Cerebellar cortex (tissue), 1 donor: ENCODE measurements at regions not wholly inside any gene's neighbourhood (a gene's known extent, or its start where the extent isn't known, plus 50 kb on each side); places are given as distances from the start of the nearest gene placed in this dataset.
"Not testable (repeated sequence)": the region's sequence is repeated elsewhere in the genome, so short reads cannot be mapped to it uniquely, and the experiment has no call there.

Experiments used
- DNase-seq: peaks from one replicate; pipeline ENCODE4 v3.0.0-alpha.2; 2015; ENCODE audit warnings: low spot score

DNA sequence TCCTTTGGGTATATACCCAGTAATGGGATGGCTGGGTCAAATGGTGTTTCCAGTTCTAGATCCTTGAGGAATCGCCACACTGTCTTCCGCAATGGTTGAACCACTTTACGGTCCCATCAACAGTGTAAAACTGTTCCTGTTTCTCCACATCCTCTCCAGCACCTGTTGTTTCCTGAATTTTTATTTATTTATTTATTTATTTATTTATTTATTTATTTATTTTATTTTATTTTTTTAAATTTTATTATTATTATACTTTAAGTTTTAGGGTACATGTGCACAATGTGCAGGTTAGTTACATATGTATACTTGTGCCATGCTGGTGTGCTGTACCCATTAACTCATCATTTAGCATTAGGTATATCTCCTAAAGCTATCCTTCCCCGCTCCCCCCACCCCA is 456.0 kb downstream of the SEMA3D start:
- DNase-seq, result not testable (repeated sequence)

DNA sequence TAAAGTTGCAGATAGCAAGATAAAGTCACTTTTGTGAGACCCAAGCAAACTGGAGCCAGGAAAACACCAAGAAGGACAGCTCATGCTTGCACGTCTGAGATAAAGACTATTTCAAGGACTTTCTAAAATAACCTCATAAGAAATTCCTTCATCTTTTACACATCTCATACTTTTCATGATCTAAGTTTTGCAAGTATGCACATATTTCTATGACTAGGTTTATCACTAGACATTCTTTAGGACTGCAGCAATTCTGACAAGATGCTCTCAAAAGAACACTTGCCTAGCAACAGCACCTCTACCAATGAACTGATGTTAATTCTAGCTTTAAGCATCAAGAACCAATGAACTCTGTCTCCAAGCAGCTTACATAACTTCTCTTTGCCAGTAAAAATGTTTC is 457.6 kb downstream of the SEMA3D start:
- DNase-seq, result no peak

DNA sequence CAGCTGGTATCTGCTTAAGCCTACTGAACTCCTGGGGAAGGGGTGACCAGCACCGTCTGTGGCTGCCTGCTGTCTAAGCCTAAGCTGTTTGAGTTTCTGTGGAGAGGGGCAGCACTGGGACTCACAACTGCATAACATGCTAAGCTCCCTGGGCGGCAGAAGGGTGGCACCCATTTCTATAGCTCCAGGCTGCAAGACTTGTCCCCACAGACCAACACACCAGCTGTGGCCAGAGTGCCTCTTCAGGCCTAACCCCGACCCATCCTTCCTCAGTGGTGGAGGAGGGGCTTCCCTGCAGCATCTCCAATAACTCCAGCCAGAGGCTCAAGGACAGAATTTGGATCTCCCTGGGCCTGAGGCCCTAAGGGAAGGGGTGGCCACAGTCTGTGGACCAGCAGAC is 464.1 kb downstream of the SEMA3D start:
- no peak for DNase-seq

DNA sequence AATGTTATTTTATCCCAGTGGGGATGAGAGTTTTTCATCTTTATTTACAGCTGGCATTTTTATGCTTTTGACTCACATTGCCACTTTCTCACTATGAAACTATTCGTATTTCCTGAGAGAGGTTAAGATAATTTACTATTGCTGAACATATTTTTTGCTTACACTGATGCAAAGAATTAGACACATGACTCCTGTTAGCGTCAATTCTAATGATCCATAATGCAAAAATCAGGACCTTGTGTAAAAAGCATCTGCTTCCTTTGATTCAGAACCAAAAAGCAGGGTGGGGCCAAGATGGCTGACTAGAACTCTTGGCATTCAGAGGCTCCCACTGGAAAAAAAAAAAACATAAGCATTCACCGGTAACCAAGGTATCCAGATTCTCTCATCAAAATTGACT is 464.8 kb downstream of the SEMA3D start:
- no peak for DNase-seq

DNA sequence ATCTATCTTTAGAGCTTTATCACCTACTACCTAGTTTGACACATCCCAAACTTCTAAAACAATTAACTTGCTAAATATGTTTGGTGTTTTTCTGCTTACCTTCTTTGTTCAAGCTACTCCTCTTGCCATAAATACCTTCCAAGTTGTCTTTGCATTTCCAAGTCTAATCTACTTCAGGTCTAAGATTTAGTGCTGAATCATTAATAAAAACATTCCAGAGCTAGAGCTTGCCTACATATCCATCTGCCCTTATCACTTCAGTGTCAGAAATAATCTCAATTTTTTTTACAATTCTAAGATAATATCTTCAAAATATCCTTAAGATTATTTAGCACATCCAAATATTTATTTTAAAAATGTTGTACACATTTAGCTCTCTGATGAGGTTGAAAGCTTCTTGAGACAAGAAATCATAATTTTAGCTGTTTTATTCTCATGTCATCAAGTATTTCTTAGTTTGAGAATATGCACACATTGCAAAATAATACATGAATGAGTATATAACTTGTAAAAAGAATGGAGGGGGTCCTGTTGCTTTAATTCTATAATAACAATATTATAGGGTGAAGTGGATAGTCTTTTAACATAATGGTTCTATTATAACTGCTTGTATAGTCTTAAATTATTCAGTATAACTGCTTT is 466.3 kb downstream of the SEMA3D start:
- DNase-seq, result no peak

DNA sequence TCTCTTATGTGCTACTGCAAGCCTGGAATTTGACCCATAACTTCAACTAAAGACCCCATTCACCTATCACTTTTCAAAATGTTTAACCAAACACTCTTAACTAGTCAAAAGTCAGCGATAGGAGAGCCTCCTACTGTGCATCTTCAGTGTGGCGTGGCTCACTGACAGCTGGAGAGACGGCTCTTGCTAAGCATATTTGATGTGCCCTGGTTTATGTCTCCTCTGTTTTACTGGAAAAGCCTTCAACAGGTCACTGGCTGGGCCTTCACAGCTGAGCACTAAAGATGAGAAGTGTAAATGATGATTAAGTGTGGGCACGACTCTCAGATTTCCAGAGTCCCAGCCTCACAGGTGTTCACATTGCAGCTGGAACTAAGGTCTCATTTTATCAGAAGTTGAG is 472.1 kb downstream of the SEMA3D start:
- no peak for DNase-seq

DNA sequence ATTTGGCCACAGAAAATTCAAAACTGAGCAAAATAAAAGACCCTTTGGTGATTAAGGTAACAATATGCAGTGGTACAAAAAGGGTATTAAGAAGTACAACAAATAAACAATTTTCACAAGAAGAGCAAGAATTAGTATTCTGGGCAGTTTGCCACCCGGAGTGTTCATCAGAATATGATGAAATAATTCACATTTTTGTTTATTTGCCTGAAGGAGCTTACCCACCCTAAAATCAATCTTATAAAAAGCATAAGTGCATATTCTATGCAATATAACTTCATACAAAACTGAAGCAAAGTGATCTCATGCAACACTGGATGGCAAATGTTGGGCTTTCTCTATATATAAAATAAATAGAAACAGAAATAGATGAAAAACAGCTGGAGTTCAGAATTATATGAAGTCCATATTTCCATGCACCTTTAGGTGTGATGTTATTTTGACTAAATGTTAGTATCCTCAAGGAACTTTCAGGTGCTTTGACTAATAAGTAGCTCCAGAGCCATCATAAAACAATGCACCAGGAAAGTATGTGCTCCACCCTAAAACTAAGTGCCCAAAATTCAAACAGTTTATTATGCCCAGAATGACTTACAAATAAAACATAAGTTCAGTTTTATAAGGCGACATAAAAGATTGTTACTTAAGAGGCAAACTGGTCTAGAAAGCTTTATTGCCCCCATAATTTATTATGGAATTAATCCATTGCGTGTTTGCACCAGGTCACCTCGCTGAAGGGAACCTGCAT is 474.3 kb downstream of the SEMA3D start:
- no peak for DNase-seq

DNA sequence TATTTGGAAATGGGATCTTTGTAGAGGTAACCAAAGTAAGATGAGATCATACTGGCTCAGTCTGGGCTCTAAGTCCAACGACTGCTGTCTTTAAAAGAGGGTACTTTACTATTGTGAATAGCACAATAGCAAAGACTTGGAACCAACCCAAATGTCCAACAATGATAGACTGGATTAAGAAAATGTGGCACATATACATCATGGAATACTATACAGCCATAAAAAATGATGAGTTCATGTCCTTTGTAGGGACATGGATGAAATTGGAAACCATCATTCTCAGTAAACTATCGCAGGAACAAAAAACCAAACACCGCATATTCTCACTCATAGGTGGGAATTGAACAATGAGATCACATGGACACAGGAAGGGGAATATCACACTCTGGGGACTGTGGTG is 476.3 kb downstream of the SEMA3D start:
- DNase-seq, result not testable (repeated sequence)

DNA sequence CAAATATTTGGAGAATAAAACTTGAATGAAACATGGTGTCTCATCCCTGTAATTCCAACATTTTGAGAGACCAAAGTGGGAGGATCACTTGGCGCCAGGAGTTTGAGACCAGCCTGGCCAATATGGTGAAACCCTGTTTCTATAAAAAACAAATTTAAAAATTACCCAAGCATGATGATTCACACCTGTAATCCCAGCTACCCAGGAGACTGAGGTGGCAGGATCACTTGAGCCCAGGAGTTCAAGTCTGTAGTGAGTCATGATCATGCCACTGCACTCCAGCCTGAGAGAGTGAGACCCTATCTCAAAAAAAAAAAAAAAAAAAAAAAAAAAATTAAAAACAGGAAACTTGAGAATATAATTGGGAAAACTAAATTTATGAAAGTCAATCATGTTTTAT is 481.1 kb downstream of the SEMA3D start:
- DNase-seq, result no peak

DNA sequence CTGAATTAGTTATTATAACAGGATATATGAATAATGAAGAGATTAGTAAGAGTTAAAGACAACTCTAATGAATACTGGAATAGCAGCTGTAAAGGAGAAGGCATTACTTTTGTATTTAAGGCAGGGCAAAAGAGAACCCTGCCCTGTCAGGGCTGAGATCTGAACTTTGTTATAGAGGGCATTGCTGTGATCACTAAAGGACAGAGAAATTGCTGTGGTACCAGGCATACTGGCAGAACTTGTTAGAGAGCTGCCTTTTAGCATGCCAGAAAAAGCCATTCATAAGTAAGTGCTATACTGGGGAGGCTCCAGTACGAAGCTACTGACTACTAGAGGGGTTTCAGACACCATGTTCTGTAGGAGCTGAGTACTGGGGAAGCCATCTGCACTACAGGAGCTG is 481.8 kb downstream of the SEMA3D start:
- no peak for DNase-seq

DNA sequence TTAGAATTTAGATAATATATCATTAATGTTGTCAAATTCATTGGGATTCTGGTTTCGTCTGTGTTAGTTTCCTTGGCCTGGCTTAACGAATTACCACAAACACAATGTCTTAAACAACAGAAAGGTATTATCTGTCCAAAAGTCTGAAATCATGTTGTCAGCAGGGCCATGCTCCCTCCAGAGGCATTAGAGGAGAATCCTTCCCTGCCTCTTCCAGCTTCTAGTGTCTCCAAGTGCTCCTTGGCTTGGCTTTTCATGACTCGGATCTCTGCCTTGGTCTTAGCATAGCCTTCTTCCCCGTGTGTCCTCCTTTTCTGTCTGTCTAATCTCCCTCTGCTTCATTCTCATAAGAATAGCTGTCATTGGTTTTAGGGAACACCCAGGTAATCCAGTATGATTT is 482.5 kb downstream of the SEMA3D start:
- no peak for DNase-seq

DNA sequence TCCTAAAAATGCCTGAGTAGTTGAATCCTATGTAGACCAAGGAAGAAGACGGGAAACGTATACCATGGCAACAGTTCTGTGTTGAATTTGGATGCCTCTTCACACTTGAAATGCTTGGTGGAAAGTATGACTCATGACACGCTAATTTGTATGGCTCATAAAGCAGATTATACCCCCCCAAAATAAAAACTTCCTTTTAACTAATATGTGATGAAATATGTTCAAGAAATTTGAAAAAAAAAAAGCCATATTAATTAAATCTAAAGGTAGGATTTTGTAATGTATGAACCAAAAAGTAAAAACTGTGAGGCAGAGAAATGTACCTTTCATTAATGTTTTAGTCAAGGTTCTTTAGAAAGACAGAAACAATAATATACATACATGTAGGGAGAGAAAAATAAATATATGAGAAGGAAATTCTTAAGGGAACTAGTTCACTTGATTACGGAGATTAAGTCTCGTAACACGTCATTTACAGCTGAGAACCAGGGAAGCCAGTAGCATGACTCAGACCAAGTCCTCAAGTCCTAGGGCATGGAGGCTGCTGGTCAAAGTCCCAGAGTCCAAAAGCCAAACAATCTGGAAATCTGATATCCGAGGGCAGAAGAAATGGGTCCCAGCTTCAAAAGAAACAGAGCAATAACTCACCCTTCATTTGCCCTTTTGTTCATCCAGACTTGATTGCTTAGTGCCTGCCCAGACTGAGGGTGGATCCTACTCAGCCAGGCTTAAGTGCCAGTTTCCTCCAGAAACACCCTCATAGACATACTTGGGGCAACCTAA is 485.1 kb downstream of the SEMA3D start:
- DNase-seq, result no peak

DNA sequence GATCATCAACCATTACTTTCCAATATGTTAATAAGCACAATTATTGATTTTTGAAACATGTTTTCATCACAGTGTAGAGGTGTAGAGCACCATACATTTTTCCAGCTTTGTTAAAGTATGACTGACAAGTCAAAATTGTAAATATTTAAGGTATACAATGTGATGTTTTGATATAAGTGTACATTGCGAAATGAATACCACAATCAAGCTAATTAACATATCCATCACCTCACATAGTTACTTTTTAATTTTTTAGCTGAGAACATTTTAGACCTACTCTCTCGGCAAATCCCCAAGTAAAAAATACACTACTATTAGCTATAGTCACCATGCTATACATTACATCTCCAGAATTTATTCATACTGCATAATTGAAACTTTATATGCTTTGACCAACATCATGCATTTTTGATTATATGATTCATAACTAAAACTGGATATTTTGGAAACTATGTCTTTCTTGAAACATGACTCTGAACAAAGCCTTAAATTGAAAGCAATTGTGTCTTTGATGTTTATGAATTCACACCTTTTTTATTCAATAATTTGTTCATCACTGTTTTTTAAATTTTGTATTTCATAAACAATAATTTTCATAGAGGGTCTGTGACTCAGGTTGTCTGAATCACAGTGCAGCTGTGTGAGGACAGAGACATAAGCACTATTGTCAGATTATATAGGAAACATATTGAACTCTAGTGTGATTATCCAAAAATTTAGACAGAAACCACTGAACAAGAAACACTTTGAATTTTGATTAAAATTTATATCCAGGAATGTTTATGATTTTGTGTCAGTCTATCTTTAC is 486.1 kb downstream of the SEMA3D start:
- DNase-seq, result no peak

DNA sequence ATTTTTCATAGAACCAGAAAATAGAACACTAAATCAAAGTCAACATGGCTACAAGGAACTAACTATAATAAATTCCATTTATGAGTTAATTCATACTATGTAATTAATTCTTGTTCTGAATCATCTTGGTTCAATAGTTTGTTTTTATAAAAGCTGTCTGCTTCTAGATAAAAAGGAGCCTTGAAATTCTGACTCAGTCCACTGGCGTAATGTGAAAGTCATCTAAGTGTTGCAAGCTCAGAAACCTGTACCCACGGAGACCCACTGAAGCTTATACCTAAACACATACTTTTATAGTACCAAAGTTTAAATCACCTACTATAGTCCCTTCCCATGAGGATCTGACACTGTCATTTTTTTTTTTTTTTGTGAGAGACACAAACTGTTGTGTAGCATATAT is 489.4 kb downstream of the SEMA3D start:
- DNase-seq, result no peak

DNA sequence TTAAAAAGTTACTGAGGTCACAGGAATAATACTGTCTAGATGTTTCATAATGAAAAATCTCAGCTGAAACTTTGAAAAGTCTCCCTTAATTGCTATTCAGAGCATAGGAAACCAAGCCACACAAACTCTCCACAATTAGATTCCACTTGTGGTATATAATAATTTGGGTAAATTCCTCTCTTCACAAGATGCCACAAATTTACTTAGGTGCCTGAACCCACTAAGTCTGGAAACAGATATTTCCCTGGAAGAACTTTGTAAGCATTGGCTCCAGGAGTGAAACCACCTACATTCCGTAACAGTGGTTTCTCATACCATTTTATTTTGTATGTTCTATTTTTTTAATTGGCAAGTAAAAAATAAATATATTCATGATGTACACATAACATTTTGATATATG is 493.4 kb downstream of the SEMA3D start:
- no peak for DNase-seq

DNA sequence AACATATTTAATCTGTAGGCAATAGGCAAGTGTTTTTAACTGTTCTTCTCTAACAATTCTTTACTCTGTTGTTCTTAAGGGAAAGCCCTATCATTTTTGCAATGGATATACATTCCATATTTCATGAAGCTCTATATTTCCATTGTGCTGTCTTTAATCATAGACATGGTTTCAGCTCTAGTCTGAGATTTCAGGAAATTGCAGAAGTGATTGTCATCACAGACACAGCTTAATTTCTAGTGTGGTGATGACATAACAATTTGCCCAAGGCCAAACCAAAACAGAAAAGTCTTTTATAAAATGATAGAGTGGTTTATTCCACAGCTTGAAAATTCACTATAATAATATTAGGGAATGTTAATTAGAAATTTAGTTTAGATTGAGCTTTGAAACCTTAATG is 494.1 kb upstream of the SEMA3A start:
- DNase-seq, result no peak

DNA sequence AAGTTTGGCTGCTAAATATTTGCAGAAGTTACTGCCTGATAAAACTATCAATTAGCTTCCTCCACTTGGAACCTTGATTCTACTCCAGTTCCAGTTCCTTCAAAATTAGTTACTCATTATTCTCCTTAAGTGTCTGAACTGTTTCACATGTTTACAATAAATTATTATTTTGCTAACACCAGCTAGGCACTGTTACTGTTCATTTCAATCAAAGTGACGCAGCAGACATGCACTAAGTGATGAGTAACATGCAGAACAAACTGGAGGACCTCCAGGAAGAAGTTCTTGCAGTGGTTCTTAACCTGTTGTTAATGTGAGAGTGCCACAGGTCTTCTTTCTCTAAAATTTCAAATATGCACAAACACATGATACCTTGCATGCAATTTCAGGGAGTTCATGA is 491.8 kb upstream of the SEMA3A start:
- DNase-seq, result no peak

DNA sequence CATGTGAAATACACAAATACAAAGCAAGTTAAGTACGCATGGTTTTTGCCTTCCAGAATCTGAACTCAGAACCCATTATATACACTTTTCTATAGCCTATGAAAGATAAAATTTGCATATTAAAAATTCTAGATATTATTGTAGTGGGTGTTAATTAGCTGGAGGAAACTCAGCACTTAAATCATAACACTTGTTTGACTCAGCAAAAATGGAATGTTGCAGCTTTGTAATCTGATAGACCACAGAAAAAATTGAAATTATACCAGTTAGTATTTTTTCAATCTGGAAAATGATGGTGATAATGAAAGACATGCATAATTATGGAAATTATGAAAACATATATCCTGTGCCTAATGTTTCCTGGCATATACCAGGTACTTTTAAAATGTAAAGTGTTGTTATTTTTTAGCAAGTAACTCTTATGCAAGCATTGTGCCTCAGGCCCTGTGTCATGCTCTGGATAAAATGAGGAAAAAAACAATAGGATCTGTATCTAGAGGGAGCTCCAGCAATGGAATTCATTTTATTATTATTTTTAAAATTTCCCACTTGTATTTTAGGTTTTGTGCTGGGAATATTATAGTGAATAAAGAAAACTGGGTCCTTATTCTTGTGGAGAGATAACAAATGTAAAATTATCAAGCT is 490.4 kb upstream of the SEMA3A start:
- no peak for DNase-seq

DNA sequence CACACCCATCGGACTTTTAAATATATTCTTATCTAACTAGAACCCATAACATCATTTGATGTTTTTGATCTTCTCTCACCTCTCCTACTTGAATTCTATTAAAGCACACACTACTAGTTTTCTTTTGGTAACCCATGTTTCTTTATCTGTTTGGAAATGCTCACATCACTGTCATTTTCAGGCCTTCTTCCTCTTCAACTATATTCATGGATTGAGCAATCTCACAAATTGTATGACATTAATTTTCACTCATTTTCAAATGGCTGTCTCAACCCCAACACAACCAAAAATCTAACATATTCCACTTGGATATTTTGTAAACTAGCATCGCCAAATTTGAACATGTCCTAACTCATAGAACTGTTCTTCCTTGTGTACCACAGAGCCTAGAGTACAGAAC is 488.0 kb upstream of the SEMA3A start:
- no peak for DNase-seq

DNA sequence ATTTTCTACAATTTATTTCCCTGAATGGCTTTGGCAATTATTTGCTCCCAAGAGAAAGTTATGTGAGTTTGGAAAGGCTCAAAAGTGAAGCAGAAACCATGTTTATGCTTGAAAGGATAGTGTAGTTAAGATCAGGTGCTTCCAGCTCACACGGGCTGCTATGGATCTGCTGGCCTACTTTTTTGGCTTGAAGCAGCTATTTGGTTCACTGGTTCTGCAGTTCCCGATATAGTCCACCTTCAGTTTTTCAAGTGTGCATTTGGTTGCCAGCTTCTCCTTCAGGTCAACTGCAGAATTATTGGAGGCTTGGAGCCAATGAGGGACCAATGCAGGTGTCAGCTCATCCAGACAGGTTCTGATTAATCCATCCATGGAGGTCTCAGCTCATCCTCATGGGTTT is 484.3 kb upstream of the SEMA3A start:
- no peak for DNase-seq

DNA sequence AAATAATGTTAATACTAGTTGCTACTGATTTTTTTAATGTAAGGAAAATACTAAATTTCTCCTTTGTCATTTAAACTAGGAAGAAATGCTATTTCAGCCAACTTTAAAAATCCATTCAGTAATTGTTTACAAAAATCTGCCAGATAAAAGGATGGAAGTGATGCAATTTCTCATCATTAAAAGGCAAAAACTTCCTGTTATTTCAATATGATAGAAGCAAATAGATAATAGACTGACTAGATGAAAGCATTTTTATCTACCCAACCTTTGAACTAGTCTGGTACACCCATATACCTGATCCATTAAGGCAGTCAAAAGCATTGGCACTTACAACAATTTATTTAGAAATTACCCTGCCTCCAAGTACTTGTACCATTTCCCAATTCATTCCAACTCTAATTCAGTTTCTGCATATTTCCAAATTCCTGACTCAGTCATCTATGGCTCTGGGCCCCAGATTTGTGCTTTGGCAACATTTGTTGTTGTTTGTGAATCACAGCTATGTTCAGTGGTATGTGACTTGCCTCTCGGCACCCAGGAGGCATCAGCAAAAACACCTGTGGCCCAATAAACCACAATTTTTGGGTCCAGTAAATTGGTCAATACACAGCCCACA is 482.6 kb upstream of the SEMA3A start:
- no peak for DNase-seq
